ENCODE measurements at regions not wholly inside any gene's neighbourhood (a gene's known extent, or its start where the extent isn't known, plus 50 kb on each side); places are given as distances from the start of the nearest gene placed in this dataset.

GRCh38 chr6:113142671-113143174, 714.4 kb upstream of the MARCKS start:
- no peak for DNase-seq
- no peak overlapping the region for H3K27ac Mint-ChIP-seq
- H3K27me3 Mint-ChIP-seq, result no peaks in the 10 kb centered on the region
- H3K4me3 Mint-ChIP-seq, result no peak overlapping the region
- H3K36me3 Mint-ChIP-seq (ENCODE audit: low read depth), result no peaks in the 10 kb centered on the region
- no peaks in the 10 kb centered on the region for H3K4me1 Mint-ChIP-seq (ENCODE audit: low read depth)
- H3K9me3 Mint-ChIP-seq, result peaks cover 4% of the 10 kb centered on the region

DNA sequence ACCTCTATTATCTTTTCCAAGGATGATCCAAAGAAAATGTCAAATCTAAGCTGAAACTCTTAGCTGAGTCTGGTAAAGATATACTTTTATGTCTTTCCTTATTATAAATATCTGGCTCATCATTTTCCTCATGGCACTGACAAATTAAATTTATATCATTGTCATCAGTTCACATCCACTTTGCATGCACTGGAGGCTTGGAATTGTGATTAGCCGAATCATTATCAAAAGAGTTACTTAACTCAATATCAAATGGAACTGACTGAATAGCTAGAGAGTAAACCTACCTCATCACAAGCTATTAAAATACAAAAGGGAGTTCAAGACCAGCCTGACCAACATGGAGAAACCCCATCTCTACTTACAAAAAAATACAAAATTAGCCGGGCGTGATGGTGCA, 713.9 kb upstream of the MARCKS start:
- DNase-seq, result no peak
- Mint-ChIP-seq H3K27me3 (no peaks in the 10 kb centered on the region), H3K27ac (no peak overlapping the region), H3K36me3 (ENCODE audit: low read depth) (no peaks in the 10 kb centered on the region), H3K4me1 (ENCODE audit: low read depth) (no peaks in the 10 kb centered on the region), H3K9me3 (peaks cover 4% of the 10 kb centered on the region), H3K4me3 (no peak overlapping the region)

- peaks cover 4% of the 10 kb centered on the region for H3K9me3 Mint-ChIP-seq
- no peak overlapping the region for H3K27ac Mint-ChIP-seq
- H3K4me1 Mint-ChIP-seq (ENCODE audit: low read depth), result no peaks in the 10 kb centered on the region
- H3K27me3 Mint-ChIP-seq, result no peaks in the 10 kb centered on the region
- no peak for DNase-seq
- H3K4me3 Mint-ChIP-seq, result no peak overlapping the region
- H3K36me3 Mint-ChIP-seq (ENCODE audit: low read depth), result no peaks in the 10 kb centered on the region
These were observed 713.0 kb upstream of the MARCKS start for GRCh38 chr6:113144117-113144516.

DNA sequence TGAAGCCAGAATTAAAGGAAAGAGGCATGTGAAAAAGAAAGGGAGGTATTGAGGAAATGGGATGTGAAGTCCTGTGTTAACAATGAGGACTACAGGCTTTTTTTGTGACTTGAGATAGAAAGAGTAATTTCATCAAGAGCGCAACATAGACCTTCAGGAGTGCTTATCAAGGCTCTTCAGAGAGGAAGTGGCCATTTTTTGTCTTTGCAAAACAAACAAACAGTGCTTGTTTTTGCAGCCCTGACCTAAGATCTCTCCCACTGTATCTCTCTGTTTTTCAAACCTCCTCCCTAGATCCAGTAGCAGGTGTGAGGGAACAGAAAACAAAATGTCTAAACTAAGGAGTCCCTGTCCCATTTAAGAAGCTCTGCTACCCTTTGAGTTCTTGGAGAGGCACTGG, 710.3 kb upstream of the MARCKS start:
- H3K27ac Mint-ChIP-seq, result no peak overlapping the region
- no peaks in the 10 kb centered on the region for H3K36me3 Mint-ChIP-seq (ENCODE audit: low read depth)
- no peak for DNase-seq
- H3K9me3 Mint-ChIP-seq, result no peaks in the 10 kb centered on the region
- no peaks in the 10 kb centered on the region for H3K27me3 Mint-ChIP-seq
- H3K4me1 Mint-ChIP-seq (ENCODE audit: low read depth), result no peaks in the 10 kb centered on the region
- H3K4me3 Mint-ChIP-seq, result no peak overlapping the region

DNA sequence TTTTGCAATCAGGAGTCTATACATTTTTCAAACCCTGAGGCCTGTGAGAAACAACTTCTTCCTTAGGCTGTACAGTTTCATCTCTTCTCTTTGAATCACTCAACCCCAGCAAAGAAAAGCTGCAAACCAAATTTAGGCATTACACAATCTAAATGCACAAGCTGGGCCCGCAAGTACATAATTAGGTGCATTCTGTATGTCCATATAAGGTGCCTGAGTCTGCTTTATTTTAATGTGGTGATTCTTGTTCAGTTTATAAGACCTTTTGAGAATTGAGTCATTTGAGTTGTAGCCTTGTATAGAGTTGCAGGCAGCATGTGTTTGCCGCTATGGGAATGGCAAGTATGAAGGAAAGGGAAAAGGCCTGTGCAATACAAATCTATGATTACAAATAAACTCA, 709.6 kb upstream of the MARCKS start:
- no peaks in the 10 kb centered on the region for H3K9me3 Mint-ChIP-seq
- DNase-seq, result no peak
- no peaks in the 10 kb centered on the region for H3K4me1 Mint-ChIP-seq (ENCODE audit: low read depth)
- H3K4me3 Mint-ChIP-seq, result no peak overlapping the region
- H3K27me3 Mint-ChIP-seq, result no peaks in the 10 kb centered on the region
- no peak overlapping the region for H3K27ac Mint-ChIP-seq
- H3K36me3 Mint-ChIP-seq (ENCODE audit: low read depth), result no peaks in the 10 kb centered on the region

- Mint-ChIP-seq H3K4me3 (no peak overlapping the region), H3K4me1 (ENCODE audit: low read depth) (no peaks in the 10 kb centered on the region), H3K9me3 (no peaks in the 10 kb centered on the region), H3K36me3 (ENCODE audit: low read depth) (no peaks in the 10 kb centered on the region), H3K27me3 (no peaks in the 10 kb centered on the region), H3K27ac (no peak overlapping the region)
- DNase-seq, result no peak
These were observed 708.6 kb upstream of the MARCKS start for GRCh38 chr6:113148566-113148965.

- no peaks in the 10 kb centered on the region for H3K4me1 Mint-ChIP-seq (ENCODE audit: low read depth)
- H3K27me3 Mint-ChIP-seq, result no peaks in the 10 kb centered on the region
- H3K9me3 Mint-ChIP-seq, result no peaks in the 10 kb centered on the region
- H3K4me3 Mint-ChIP-seq, result no peak overlapping the region
- no peak overlapping the region for H3K27ac Mint-ChIP-seq
- no peak for DNase-seq
- H3K36me3 Mint-ChIP-seq (ENCODE audit: low read depth), result no peaks in the 10 kb centered on the region
These were observed 707.6 kb upstream of the MARCKS start for GRCh38 chr6:113149511-113149910.

DNA sequence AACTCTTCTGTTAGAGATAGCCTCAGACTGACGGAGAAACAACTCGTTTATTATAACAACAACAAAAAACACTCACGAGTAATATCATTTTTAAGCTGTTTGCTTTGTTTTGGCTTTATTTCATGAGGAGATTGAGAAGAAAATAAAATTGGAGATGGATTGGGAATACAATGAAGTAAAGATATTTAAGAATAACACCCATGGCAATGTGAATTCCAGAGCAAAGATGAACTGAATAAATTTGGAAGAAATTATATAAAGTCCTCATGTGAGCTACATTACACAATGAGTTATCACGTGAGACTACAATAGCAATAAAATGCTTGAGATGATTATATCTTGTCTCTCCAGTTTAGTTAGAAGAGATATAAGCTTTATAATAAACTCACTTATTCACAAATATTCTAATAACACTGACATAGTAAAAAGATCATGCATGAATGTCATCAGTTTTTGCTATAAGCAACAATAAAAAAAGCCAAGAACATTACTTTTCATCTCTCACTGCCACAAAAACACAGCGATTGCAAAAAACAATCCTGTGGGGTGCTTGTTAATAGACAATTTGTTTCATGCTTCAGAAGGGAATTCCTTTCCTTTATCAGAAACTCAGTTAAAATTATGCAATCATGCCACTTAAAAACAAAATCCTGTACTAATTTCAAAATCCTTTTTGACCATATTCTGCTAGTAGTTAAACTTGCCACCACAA, 696.7 kb upstream of the MARCKS start:
- H3K36me3 Mint-ChIP-seq (ENCODE audit: low read depth), result no peaks in the 10 kb centered on the region
- no peaks in the 10 kb centered on the region for H3K27me3 Mint-ChIP-seq
- no peak overlapping the region for H3K4me3 Mint-ChIP-seq

DNA sequence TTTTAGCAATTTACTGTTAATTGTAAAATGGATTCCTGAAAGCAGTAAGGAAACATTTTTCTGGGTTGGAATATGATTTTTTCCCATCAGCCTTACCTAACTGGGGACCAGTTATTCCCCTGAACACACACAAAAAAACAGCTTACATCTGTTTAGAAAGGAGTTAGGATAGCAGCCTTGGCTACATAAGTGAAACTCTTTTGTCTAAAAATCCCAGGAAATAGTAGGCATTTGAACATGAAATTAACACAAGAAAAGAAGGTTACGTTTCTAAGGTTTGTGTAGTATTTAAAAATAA, 696.2 kb upstream of the MARCKS start:
- Mint-ChIP-seq H3K4me3 (no peak overlapping the region), H3K4me1 (ENCODE audit: low read depth) (no peaks in the 10 kb centered on the region)

More for the DNA sequence above, 696.7 kb upstream of the MARCKS start:
- Mint-ChIP-seq H3K4me1 (ENCODE audit: low read depth) (no peaks in the 10 kb centered on the region), H3K27ac (no peak overlapping the region), H3K9me3 (no peaks in the 10 kb centered on the region)
- DNase-seq, result no peak

DNA sequence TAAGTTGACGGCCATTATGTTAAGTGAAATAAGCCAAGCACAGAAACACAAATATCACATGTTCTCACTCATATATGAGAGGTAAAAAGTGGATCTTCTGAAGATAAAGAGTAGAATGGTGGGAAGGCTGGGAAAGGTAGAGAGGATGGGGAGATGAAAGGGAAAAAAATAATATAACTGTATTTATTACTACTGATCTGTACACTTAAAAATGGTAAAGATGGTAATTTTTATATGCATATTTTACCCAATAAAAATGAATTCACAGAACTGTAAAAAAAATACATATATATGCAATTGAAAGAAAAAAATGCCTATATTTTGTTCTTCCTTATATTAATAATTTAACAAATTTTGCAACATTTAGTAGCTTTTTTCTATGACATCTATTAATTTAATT, 694.4 kb upstream of the MARCKS start:
- no peaks in the 10 kb centered on the region for H3K27me3 Mint-ChIP-seq
- H3K4me3 Mint-ChIP-seq, result no peak overlapping the region
- no peaks in the 10 kb centered on the region for H3K4me1 Mint-ChIP-seq (ENCODE audit: low read depth)
- no peak for DNase-seq
- no peaks in the 10 kb centered on the region for H3K36me3 Mint-ChIP-seq (ENCODE audit: low read depth)
- H3K27ac Mint-ChIP-seq, result no peak overlapping the region
- no peaks in the 10 kb centered on the region for H3K9me3 Mint-ChIP-seq

More for the DNA sequence above, 696.2 kb upstream of the MARCKS start:
- Mint-ChIP-seq H3K36me3 (ENCODE audit: low read depth) (no peaks in the 10 kb centered on the region), H3K27ac (no peak overlapping the region), H3K27me3 (no peaks in the 10 kb centered on the region), H3K9me3 (no peaks in the 10 kb centered on the region)
- DNase-seq, result no peak

DNA sequence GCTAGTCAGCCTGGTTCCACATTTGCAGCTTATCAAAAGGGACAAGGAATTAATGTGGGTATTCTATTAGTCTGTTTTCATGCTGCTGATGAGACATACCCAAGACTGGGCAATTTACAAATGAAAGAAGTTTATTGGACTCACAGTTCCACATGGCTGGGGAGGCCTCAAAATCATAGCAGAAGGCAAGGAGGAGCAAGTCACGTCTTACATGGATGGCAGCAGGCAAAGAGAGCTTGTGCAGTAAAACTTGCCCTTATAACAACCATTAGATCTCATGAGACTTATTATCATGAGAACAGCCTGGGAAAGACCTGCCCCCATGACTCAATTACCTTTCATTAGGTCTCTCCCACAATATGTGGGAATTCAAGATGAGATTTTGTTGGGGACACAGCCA, 689.1 kb upstream of the MARCKS start:
- Mint-ChIP-seq H3K27ac (no peak overlapping the region), H3K4me1 (ENCODE audit: low read depth) (no peaks in the 10 kb centered on the region), H3K27me3 (no peaks in the 10 kb centered on the region), H3K36me3 (ENCODE audit: low read depth) (no peaks in the 10 kb centered on the region), H3K9me3 (no peaks in the 10 kb centered on the region), H3K4me3 (no peak overlapping the region)
- no peak for DNase-seq

DNA sequence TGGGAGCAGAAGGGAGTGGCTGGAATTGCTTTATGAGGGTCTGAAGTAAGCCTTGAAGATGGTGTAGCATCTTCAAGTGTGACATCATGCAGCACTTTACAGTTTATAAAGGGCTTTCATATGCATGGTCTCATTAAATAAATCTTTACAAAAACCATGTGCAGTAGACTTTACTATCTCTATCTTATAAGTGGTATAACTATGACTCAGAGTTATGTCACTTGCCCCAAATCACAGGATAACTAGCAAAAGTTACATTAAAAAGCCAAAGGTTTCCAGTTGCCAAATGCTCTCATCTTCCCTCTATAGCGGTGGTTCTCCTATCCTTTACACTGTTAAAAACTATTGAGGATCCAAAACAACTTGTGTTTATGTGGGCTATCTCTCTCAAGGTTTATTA, 687.7 kb upstream of the MARCKS start:
- Mint-ChIP-seq H3K4me1 (ENCODE audit: low read depth) (no peaks in the 10 kb centered on the region), H3K9me3 (no peaks in the 10 kb centered on the region), H3K4me3 (no peak overlapping the region), H3K27ac (no peak overlapping the region), H3K36me3 (ENCODE audit: low read depth) (no peaks in the 10 kb centered on the region), H3K27me3 (no peaks in the 10 kb centered on the region)
- DNase-seq, result no peak

DNA sequence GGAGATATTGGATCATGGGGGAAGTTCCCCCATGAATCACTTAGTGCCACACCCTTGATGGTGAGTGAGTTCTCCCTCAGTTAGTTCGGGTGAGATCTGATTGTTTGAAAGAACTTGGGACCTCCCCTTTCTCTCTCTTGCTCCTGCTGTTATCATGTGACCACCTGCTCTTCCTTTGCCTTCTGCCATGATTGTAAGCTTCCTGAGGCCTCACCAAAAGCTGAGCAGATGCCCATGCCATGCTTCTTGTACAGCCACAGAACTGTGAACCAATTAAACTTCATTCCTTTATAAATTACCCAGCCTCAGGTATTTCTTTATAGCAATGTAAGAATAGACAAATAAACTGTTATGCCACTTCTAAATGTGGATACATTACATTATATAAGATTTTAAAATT, 686.7 kb upstream of the MARCKS start:
- H3K4me3 Mint-ChIP-seq, result no peak overlapping the region
- H3K4me1 Mint-ChIP-seq (ENCODE audit: low read depth), result no peaks in the 10 kb centered on the region
- no peak for DNase-seq
- no peak overlapping the region for H3K27ac Mint-ChIP-seq
- H3K36me3 Mint-ChIP-seq (ENCODE audit: low read depth), result no peaks in the 10 kb centered on the region
- no peaks in the 10 kb centered on the region for H3K9me3 Mint-ChIP-seq
- H3K27me3 Mint-ChIP-seq, result no peaks in the 10 kb centered on the region

DNA sequence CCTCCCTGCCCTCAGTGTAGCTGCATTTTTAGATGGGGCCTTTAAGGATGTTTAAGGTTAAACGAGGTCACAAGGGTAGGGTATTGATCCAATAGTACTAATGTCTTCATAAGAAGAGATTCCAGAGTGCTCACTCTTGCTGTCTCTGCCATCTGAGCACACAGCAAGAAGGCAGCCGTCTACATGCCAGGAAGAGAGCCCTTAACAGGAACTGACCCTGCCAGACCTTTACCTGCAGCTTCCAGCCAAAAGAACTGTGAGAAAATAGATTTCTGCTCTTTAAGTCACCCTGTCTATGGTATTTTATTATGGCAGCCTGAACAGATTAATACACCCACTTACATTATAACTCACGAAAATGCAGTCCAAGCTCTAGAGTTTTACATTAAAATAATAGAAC, 685.3 kb upstream of the MARCKS start:
- no peaks in the 10 kb centered on the region for H3K36me3 Mint-ChIP-seq (ENCODE audit: low read depth)
- H3K4me1 Mint-ChIP-seq (ENCODE audit: low read depth), result no peaks in the 10 kb centered on the region
- H3K27ac Mint-ChIP-seq, result no peak overlapping the region
- no peak overlapping the region for H3K4me3 Mint-ChIP-seq
- no peak for DNase-seq
- H3K27me3 Mint-ChIP-seq, result no peaks in the 10 kb centered on the region
- no peaks in the 10 kb centered on the region for H3K9me3 Mint-ChIP-seq

- no peak overlapping the region for H3K27ac Mint-ChIP-seq
- H3K27me3 Mint-ChIP-seq, result no peaks in the 10 kb centered on the region
- no peaks in the 10 kb centered on the region for H3K9me3 Mint-ChIP-seq
- H3K4me3 Mint-ChIP-seq, result no peak overlapping the region
- no peaks in the 10 kb centered on the region for H3K4me1 Mint-ChIP-seq (ENCODE audit: low read depth)
- no peak for DNase-seq
- no peaks in the 10 kb centered on the region for H3K36me3 Mint-ChIP-seq (ENCODE audit: low read depth)
These were observed 684.6 kb upstream of the MARCKS start for GRCh38 chr6:113172531-113172966.

GRCh38 chr6:113178349-113178748, 678.8 kb upstream of the MARCKS start:
- Mint-ChIP-seq H3K9me3 (peaks cover 2% of the 10 kb centered on the region), H3K36me3 (ENCODE audit: low read depth) (no peaks in the 10 kb centered on the region), H3K27me3 (no peaks in the 10 kb centered on the region), H3K4me3 (no peak overlapping the region), H3K4me1 (ENCODE audit: low read depth) (no peaks in the 10 kb centered on the region), H3K27ac (no peak overlapping the region)
- DNase-seq, result no peak
